HS-27A (cell line): ENCODE measurements at regions not wholly inside any gene's neighbourhood (a gene's known extent, or its start where the extent isn't known, plus 50 kb on each side); places are given as distances from the start of the nearest gene placed in this dataset.
"Not testable (repeated sequence)": the region's sequence is repeated elsewhere in the genome, so short reads cannot be mapped to it uniquely, and the experiment has no call there.

Source experiments
- DNase-seq: peaks from one replicate; pipeline ENCODE4 v3.0.0-alpha.2; 2012; ENCODE audit warnings: low read depth, missing footprints

DNA sequence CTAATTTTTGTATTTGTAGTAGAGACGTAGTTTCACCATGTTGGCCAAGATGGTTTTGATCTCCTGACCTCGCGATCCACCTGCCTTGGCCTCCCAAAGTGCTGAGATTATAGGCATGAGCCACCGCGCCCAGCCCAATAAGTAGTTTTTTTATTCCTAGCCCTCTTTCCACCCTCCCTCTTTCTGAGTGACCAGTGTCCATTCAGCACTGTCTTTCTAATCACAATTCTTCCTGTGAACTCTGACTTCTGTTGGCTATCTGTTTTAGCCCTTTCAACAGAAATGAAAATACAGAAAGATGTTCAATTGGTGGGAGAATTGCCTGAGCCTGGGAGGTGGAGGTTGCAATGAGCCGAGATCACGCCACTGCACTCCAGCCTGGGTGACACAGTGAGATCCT is 122.3 kb upstream of the LIFR start:
- not testable (repeated sequence) for DNase-seq

GRCh38 chr5:38680094-38680825 is 123.8 kb upstream of the LIFR start:
- no peak for DNase-seq

DNA sequence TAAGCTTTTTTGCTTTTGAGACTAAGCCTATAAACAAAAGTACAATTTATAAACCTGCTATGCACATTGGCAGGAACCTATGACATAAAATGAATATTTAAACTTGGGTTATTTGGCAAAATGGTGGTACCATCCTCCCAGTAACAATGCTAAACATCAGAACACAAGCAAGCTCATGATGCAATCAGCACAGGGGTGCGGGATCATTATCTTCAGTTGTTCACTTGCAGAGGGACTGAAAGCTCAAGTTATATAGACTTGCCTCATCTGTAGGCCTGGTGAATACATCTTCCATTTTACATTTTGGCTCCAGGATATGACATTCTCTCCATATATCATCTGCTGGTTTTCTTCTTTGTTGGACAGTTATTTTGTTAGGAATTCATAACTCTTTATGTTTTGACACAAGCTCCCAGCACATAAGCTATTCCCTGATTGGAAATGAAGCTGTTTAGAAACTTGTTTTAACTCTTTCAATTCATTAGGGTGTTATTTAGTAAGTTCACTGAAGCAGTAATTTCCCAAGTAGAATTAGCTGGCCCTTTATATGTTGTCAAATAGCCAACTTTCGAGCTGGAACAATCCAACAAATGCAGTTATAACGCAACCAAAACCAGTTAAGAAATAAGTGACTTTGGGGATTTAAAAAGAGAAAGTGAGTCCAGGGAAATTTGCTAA is 124.7 kb upstream of the LIFR start:
- DNase-seq: no peak

GRCh38 chr5:38681966-38682365 is 125.5 kb upstream of the LIFR start:
- DNase-seq: no peak

DNA sequence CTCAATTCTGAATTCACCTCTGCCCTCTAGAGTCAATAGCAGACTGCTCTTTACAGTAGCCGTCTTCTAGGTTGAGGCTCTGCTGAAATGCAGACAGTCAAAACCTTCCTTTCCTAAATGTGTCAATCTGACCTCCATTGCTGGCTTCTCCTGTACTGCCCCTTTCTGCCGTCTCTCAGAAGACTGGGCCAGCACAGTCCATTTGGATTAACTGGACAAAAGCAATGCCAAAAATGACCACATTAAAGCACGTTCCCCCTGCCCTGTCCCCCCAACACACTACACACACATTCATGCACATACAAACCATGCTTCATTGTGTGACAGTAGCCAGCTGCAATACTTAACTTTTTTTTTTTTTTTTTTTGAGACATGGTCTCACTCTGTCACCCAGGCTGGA is 130.2 kb upstream of the LIFR start:
- no peak for DNase-seq

DNA sequence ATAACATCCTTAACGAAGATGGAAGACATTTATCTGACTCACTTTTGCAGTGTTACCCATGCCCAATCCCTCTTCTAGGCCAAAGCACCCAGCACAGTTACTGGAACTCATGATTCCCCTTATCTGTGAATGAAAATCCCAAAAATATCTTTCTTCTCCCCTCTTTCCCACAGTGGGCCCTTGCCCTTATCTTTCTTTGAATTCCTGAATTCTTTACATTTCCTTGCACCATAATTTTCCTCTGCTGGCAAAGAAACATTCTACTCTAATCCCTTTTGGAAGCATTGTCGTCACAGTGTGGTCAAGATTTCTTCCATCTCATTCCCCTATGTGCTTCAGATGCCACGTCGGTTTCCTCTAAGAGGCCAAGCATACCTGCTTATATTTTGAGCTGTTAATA is 135.9 kb upstream of the LIFR start:
- no peak for DNase-seq

DNA sequence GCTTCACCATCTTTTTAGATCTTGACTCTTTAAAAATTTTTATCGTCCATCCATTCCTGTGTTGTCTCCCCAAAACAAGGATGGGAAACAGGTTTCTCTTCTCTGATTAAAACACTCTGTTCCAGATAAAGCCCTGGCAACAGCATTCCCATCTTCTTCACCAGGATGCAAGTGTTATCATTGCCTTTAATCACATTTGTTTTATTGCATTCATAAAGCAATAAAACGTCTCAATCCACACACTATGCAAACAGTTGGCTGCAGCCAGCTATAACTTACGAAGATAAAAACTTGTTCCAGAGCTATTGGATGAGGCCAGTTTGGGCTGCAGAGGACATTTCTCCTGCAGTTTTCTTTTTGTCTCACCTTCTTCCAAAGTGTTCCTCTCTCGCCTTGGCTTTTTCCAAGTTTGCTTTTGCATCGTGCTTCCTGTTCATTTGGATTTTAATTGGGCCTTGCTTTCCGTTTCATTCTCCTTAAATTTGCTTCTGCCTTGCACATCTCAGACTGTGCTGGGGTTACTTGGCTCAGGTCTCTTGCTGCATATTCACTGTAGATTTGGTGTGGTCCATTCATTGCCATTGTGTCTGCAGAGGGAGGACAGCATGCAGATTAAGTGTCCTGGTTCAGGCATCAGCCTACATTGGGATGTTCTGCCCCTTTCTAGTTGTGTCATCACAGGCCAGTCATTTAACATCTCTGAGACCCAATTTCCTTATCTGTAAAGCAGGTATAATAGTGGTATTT is 136.5 kb upstream of the LIFR start:
- no peak for DNase-seq

DNA sequence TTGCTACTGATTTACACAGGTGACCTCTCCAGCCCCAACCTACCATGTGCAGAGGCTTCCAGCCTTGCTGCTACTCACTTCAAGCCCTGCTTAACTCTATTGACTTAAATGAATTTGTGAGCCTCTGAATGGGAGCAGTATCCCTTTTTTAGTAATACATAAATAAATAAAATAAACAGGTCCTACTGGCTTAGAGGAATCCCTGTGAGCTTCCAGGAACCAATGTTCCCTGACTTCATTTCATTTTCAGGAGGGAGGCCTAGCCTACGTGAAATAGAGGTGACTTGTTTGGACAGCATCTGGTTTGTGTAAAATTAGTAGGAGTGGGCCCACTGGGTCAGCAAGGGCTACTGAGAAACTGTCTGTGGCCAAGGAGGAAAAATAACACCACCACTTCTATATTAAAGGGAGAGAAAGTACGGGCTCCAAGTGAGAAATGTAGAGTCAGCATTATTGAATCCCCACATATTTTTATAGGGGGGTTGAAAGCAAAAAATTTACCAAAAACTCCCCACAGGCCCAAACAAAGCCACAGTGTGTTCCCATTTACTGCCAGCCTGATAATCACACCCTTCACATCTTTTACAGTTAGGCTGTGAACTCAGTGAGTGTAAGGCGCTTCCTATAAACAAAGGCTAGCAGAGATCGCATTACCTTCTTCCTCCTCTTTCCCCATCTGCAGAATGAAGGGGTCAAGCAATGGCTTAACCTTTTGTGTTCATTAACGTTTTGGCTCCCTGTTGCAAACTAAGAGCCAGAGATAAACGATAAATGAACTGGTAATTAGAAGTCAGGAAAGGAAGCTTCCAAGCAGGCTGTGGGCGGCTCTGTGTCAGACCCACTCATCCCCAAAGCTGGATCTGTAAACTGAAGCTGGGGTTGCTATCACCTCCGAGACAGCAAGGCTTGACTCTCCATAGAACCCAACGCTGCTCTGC is 138.8 kb upstream of the LIFR start:
- no peak for DNase-seq

- no peak for DNase-seq
Measured at GRCh38 chr5:38697013-38697412, 140.6 kb upstream of the LIFR start.

DNA sequence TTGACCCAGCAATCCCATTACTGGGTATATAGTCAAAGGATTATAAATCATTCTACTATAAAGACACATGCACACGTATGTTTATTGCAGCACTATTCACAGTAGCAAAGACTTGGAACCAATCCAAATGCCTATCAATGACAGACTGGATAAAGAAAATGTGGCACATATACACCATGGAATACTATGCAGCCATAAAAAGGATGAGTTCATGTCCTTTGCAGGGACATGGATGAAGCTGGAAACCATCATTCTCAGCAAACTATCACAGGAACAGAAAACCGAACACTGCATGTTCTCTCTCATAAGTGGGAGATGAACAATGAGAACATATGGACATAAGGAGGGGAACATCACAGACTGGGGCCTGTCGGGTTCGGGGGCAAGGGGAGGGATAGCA is 140.3 kb upstream of the OSMR start:
- not testable (repeated sequence) for DNase-seq

- DNase-seq: no peak
Measured at GRCh38 chr5:38706376-38706775, 139.4 kb upstream of the OSMR start.

DNA sequence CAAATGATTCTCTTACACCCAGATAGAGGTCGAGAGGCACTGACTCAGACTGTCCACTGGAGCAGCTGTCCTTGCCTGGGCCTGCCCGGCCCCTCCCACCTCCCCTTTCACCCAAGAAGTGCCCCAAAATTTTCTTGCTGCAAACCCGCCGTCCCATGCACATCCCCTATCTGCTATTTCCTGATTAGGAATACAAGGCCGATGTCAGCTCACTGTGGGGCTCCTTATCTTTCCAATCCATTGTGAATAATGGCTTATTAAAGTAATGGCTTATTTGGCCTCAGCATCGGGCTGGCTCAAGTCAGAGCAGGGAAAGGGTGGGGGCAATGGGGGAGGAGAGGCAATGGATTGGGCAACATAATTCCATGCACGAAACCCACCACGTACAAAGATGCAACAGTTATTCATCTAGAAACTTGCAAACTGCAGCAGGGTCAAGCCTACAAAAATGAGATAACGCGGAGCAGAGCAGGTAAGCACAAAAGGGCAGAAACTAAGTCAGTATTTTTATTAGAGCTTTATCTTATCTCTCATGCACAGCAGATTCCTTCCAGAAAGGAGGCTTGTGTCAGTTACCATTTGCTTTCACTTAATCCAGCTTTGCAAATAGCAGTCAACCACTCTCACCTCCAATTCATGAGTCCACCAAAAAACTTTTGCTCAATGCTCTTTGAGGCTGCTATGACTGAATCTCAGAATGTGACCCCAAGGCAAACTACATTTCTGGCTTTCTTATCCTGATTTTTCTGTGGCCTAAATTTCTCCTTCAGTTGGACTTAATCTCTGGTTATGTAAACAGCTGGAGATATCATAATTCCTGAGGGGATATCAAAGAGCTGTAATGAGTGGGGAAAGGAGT is 138.2 kb upstream of the OSMR start:
- DNase-seq: no peak

- DNase-seq: no peak
Measured at GRCh38 chr5:38709678-38710306, 136.0 kb upstream of the OSMR start.

DNA sequence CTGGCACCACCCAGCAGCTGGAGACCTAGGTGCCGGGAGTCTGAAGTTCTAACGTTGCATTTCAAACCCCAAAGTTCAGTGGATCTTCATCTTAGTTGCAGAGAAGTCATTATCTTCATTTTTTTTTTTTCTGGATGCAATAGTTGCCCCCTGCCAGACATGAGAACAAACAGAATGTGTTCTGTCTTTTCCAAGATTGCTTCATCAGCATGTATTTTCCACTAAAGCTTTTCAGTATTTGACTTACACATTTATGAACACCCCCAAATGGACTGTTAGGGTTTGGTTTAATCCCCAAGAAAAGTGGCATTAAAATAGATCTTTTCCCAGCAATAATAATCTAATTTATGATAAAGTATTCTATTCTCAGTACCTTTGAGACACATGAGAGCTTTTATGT is 135.2 kb upstream of the OSMR start:
- no peak for DNase-seq

GRCh38 chr5:38712391-38712790 is 133.4 kb upstream of the OSMR start:
- no peak for DNase-seq

DNA sequence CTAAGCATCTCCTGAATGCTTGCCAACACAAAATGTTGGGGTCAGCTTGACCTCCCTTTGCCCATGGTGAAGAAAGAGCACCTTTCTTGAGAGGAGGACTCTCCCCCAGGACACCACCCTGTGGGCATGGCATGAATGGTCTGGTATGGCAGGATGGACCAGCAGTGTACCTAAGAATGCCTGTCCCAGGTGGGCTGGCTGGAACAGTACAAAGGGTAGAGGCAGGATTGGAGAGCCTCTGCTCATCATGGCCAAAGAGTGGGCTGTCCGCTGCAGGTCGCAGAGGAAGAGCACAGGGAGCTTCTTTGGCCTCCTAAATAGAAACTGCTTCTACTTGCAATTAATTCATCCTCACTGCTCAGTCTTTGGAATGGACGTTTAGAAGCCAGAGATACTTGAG is 131.6 kb upstream of the OSMR start:
- no peak for DNase-seq

DNA sequence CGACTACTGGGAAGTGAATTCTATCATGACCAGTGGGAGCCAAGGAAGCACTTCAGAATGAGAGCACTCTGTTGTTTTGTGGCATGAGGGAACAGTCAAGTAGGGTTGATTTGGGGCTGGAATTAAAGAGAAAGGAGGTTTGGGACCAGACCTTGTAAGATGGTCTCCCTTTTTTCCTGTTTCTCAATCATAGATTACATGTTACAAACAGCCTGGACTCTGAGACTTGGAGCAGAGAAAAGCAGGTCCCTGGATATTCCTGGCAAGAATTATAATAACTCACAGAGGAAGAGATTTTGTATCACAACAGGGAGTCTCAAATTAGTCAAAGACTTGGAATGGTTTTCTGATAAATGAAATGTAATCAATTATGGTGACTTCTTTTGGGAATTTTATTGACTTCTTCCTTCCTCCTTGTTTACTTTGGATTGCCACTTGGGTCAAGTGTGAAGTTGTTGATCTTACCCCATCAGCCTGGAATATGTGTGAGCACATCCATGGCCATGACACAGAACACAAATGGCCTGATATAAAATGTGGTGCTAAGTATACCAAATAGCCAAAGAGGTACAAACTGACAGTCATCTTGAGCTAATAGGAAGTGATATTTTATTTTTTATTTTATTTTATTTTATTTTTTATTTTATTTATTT is 131.0 kb upstream of the OSMR start:
- DNase-seq: no peak

DNA sequence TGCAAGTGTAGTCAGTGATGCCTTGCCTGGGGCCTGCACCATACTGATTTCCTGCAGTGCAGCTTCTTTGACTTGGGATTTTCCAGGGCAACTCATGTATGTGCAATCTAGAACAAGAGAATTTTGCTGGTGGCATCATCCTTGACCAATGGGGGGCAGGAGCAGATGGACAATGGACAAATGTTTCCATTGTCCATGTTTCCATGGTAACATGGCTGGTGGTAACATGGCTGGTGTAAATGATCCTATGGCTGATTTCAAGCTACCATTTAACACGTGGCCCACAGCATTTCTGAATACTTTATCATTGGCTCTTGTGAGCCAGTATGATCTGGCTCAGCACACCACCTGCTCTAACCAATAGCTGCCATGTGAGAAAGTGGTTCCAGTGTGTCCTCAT is 130.1 kb upstream of the OSMR start:
- DNase-seq: no peak

- no peak for DNase-seq
Measured at GRCh38 chr5:38716516-38716915, 129.3 kb upstream of the OSMR start.

GRCh38 chr5:38718771-38719391 is 126.9 kb upstream of the OSMR start:
- DNase-seq: no peak
